Liver (tissue), 2 donors: ENCODE measurements at regions not wholly inside any gene's neighbourhood (a gene's known extent, or its start where the extent isn't known, plus 50 kb on each side); places are given as distances from the start of the nearest gene placed in this dataset.

Source experiments
- CTCF ChIP-seq: fragments of 150-350 bp; IDR thresholded peaks from 2 replicates; pipeline ENCODE4 v1.5.1; 2017; ENCODE audit warnings: improper control_type of control experiment, low read depth, low read length; ENCODE audit not compliant: missing input control
- TF ChIP-seq, protein P1 (sequence below): IDR thresholded peaks from 2 replicates; pipeline ENCODE4 v1.6.1; 2016; ENCODE audit warnings: antibody characterized with exemption
- TF ChIP-seq, protein P2 (sequence below): IDR thresholded peaks from 2 replicates; pipeline ENCODE4 v1.6.1; 2016; ENCODE audit warnings: antibody characterized with exemption, mild to moderate bottlenecking
- donor health status: healthy.

DNA sequence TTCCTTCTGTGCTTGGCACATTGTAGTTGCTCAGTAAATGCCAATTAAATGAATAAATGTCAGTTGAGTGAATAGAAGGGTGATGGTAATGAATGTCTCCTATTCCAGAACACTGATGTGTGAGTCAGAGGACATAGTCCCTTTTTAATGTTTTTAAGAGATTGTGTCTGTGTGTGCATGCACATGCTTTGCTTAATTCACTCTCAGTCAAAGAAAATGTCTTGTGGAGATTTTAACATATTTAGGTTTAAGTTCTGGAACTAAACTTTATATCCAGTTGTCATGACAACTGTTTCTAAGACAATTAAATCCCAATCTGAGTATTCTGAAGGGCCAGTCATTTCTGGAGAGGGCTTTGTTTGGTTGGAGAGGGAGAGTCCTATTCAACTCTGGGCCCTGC lies 255.3 kb upstream of the CDH11 start:
- no peak for TF ChIP-seq CTCF
- TF ChIP-seq, protein P1, sequence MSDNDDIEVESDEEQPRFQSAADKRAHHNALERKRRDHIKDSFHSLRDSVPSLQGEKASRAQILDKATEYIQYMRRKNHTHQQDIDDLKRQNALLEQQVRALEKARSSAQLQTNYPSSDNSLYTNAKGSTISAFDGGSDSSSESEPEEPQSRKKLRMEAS = no peak
- TF ChIP-seq, protein P2, sequence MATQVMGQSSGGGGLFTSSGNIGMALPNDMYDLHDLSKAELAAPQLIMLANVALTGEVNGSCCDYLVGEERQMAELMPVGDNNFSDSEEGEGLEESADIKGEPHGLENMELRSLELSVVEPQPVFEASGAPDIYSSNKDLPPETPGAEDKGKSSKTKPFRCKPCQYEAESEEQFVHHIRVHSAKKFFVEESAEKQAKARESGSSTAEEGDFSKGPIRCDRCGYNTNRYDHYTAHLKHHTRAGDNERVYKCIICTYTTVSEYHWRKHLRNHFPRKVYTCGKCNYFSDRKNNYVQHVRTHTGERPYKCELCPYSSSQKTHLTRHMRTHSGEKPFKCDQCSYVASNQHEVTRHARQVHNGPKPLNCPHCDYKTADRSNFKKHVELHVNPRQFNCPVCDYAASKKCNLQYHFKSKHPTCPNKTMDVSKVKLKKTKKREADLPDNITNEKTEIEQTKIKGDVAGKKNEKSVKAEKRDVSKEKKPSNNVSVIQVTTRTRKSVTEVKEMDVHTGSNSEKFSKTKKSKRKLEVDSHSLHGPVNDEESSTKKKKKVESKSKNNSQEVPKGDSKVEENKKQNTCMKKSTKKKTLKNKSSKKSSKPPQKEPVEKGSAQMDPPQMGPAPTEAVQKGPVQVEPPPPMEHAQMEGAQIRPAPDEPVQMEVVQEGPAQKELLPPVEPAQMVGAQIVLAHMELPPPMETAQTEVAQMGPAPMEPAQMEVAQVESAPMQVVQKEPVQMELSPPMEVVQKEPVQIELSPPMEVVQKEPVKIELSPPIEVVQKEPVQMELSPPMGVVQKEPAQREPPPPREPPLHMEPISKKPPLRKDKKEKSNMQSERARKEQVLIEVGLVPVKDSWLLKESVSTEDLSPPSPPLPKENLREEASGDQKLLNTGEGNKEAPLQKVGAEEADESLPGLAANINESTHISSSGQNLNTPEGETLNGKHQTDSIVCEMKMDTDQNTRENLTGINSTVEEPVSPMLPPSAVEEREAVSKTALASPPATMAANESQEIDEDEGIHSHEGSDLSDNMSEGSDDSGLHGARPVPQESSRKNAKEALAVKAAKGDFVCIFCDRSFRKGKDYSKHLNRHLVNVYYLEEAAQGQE = no peak
